Mucosa of descending colon (tissue), 3 donors: ENCODE measurements at regions not wholly inside any gene's neighbourhood (a gene's known extent, or its start where the extent isn't known, plus 50 kb on each side); places are given as distances from the start of the nearest gene placed in this dataset.
"Not testable (repeated sequence)": the region's sequence is repeated elsewhere in the genome, so short reads cannot be mapped to it uniquely, and the experiment has no call there.

Source experiments
- ATAC-seq: fragments of 200-7000 bp; cut with Tn5 transposase; one replicate; pipeline ENCODE4 v1.9.1; 2020; ENCODE audit warnings: mild to moderate bottlenecking, moderate library complexity
- DNase-seq, 3 donors: peaks; one replicate each; pipeline ENCODE4 v3.0.0-alpha.2; 2020
- H3K36me3 ChIP-seq: fragments of 200-600 bp; one replicate; pipeline ENCODE4 v1.8.0; 2021; ENCODE audit warnings: low read depth, mild to moderate bottlenecking
- H3K4me1 ChIP-seq: fragments of 200-600 bp; one replicate; pipeline ENCODE4 v1.8.0; 2021; ENCODE audit warnings: low read depth, mild to moderate bottlenecking
- H3K4me3 ChIP-seq: fragments of 200-600 bp; one replicate; pipeline ENCODE4 v1.8.0; 2021; ENCODE audit warnings: mild to moderate bottlenecking
- H3K9me3 ChIP-seq: fragments of 200-600 bp; one replicate; pipeline ENCODE4 v1.8.0; 2021; ENCODE audit warnings: mild to moderate bottlenecking
- intact Hi-C, 2 donors: fragments of 100-400 bp; cut with DNase I in 1 of 2; cut with micrococcal nuclease in 1 of 2; formaldehyde crosslinking; loops; one replicate each; pipeline versions ENCODE4 v1.11.0 to v1.11.1; 2022; cut with DNase I, micrococcal nuclease
- TF ChIP-seq, protein P1 (sequence below): fragments of 200-600 bp; IDR thresholded peaks from one replicate; pipeline ENCODE4 v1.8.0; 2022; ENCODE audit warnings: antibody characterized with exemption, mild to moderate bottlenecking
- donor health status: DM: no; HTN: no; CAD: no; lungs with moderate emphysema.
- donor health status: DM: no; HTN: no; CAD: no.
- donor health status: DM: no; HTN: yes; CAD: no.

DNA sequence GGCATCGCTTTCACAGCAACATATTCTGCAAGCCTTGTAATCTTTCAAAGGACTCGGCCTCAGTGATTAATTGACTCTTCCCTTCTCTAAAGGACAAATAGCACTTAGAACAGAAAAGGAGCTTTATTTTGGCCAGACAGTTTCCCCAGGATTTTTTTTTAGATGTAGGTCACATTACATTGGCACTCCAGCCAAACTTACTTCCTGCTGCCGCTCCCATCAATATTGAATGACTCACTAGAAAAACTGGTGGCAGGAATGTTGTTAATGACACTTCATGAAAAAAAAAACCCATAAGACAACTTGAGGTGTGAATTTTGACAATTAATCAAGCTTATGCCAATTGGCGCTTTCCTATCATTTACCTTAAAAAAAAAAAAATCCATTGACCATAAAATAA lies 432.6 kb downstream of the TOX3 start:
- Histone ChIP-seq H3K9me3 (no peaks in the 10 kb centered on the region), H3K4me1 (no peaks in the 10 kb centered on the region), H3K4me3 (no peak overlapping the region), H3K36me3 (no peaks in the 10 kb centered on the region)
- intact Hi-C loops = no loop called here
- DNase-seq (peak in 1 of 3 donors; percentile 4), ATAC-seq (peak; percentile 77)
- TF ChIP-seq, protein P1, sequence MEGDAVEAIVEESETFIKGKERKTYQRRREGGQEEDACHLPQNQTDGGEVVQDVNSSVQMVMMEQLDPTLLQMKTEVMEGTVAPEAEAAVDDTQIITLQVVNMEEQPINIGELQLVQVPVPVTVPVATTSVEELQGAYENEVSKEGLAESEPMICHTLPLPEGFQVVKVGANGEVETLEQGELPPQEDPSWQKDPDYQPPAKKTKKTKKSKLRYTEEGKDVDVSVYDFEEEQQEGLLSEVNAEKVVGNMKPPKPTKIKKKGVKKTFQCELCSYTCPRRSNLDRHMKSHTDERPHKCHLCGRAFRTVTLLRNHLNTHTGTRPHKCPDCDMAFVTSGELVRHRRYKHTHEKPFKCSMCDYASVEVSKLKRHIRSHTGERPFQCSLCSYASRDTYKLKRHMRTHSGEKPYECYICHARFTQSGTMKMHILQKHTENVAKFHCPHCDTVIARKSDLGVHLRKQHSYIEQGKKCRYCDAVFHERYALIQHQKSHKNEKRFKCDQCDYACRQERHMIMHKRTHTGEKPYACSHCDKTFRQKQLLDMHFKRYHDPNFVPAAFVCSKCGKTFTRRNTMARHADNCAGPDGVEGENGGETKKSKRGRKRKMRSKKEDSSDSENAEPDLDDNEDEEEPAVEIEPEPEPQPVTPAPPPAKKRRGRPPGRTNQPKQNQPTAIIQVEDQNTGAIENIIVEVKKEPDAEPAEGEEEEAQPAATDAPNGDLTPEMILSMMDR = no peak

DNA sequence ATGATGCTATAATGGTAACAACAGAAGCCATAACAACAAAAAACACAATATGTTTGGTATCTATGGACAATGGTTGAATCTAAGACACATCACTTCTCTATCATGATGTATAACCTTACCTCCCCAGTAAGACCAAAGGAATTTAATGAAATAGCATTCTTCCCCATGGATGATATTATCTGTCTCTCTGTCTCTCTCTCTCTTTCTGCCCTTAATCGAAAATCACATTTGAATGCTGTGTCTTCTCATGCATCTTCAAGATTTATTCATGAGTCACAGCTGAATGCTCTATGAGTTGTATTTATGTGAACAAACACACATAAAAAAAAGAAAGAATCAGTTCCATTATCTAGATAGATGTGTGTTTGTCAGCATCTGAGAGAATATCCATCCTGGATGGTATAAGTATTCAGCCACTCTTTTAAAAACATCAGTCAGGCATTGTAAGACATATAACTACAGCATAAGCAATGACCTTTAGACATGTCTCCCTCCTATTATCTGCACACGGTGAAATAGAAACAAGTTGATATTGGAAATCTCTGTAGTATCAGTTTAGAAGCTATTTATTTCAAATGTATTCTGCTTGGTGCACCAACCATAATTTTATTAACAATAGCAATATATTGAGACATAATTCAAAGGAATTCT lies 433.3 kb downstream of the TOX3 start:
- TF ChIP-seq, protein P1 = no peak
- Histone ChIP-seq H3K36me3 (no peaks in the 10 kb centered on the region), H3K9me3 (no peaks in the 10 kb centered on the region), H3K4me1 (no peaks in the 10 kb centered on the region), H3K4me3 (no peak overlapping the region)
- ATAC-seq (no peak), DNase-seq (no peak)
- intact Hi-C loops = no loop called here

DNA sequence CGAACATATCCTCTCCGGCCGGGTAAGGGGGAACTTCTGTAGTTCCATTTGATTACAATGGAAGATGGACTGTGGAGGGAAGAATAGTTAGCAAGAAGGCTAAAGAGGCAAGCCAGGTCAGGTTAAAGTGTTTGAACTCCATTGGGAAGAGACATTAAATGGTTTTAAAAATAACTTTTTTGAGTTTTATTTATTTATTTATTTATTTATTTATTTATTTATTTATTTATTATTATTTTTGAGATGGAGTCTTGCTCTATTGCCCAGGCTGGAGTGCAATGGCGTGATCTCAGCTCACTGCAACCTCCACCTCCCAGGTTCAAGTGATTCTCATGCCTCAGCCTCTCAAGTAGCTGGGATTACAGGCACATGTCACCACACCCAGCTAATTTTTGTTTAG lies 441.9 kb downstream of the TOX3 start:
- DNase-seq, H3K4me1 ChIP-seq, ATAC-seq, H3K9me3 ChIP-seq, H3K36me3 ChIP-seq, H3K4me3 ChIP-seq, intact Hi-C loops: not testable (repeated sequence)

DNA sequence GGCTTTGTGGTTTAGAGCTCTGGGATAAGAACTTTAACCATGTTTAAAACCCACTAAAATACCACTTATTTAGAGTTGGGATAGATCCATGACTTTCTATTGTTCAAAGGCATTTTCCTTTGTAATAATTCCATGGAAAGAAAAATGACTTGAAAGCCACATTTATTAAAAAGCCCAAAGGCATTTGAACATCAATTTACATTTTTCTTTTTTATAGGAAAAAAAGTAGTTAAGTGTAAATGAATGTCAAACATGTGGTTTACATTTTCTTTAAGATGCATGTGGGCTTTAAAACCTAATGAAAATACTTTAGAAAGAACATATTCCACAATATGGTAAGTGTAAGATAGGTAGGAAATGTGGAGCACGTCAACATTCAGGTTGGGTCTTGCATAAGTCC lies 443.2 kb downstream of the TOX3 start:
- TF ChIP-seq, protein P1 = no peak
- intact Hi-C loops = no loop called here
- Histone ChIP-seq H3K36me3 (no peaks in the 10 kb centered on the region), H3K4me3 (no peak overlapping the region), H3K9me3 (no peaks in the 10 kb centered on the region), H3K4me1 (no peaks in the 10 kb centered on the region)
- ATAC-seq (no peak), DNase-seq (no peak)

DNA sequence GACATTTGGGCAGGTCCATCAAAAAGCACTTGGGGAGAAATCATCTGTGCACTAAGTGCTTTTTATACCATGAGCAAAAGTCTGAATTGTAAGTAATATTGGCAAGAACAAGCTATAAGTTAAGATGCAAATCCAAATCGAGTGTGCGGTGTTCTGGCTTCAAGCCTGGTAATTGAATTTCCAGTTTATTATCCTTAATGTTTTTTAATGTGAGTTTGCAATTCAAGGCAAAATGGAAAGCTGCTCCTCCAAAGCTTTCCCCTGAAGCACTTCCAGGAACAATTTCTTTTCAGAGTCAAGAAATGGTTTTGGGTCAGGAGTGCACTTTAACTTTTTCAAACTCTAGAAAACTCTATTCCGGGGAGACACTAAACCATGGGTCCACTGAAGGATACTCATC lies 445.7 kb downstream of the TOX3 start:
- ATAC-seq (no peak), DNase-seq (no peak)
- Histone ChIP-seq H3K36me3 (no peaks in the 10 kb centered on the region), H3K4me3 (no peak overlapping the region), H3K4me1 (no peaks in the 10 kb centered on the region), H3K9me3 (no peaks in the 10 kb centered on the region)
- TF ChIP-seq, protein P1 = no peak
- intact Hi-C loops = no loop called here

DNA sequence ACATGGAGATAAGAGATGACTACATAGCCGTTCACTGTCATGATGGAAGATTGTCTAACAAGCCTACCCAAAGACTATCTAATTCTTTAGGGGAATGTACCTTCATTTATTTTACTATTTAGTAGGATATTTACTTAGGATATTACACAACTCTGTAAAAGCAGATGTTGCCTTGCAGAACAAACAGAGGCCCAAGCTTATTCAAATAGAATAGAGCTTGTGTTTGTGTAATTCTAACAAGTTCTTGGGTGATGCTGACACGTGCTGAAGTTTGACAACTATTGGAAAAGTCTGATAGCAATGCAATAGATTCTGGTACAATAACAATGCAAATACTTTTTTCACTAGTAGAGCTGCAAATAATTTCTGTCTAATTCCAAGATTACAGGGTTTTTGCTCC lies 447.6 kb downstream of the TOX3 start:
- no peak overlapping the region for H3K4me3 ChIP-seq
- TF ChIP-seq, protein P1 = no peak
- ATAC-seq (no peak), DNase-seq (no peak)
- H3K36me3 ChIP-seq = no peaks in the 10 kb centered on the region
- no peaks in the 10 kb centered on the region for H3K4me1 ChIP-seq
- intact Hi-C loops = no loop called here
- no peaks in the 10 kb centered on the region for H3K9me3 ChIP-seq
